GM12875 (cell line): ENCODE measurements at regions not wholly inside any gene's neighbourhood (a gene's known extent, or its start where the extent isn't known, plus 50 kb on each side); places are given as distances from the start of the nearest gene placed in this dataset.

ENCODE experiments used
- H3K4me3 ChIP-seq: one replicate; pipeline ENCODE4 v1.5.1; 2011; ENCODE audit warnings: low read depth, low read length, control low read depth
- CTCF ChIP-seq: IDR thresholded peaks from 2 replicates; pipeline ENCODE4 v1.5.1; 2011; ENCODE audit warnings: low read depth, mild to moderate bottlenecking, control low read depth, inconsistent platforms, low read length, moderate library complexity, borderline replicate concordance; ENCODE audit not compliant: insufficient read depth

DNA sequence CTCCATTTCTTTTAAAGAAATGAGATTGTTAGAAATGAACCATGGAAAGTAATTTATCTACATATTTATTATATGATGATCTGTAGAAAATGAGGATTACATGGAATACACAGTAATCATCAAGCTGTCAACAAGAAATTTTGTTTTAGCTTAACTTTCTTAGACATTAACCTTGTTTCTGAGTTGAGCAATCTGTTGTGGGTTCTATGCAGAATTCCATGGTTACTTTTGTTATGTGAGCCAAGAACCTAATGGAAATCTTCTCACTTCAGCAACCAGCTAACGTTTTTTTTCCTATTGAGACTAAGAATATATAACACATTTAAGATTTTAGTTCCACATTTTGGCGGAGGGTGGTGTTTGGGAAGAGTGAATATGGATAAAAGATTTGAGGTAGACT lies 136.1 kb upstream of the SLC4A4 start:
- no peak for TF ChIP-seq CTCF
- H3K4me3 ChIP-seq: no peak overlapping the region

GRCh38 chr4:71204056-71204455 lies 134.8 kb upstream of the SLC4A4 start:
- no peak for TF ChIP-seq CTCF

DNA sequence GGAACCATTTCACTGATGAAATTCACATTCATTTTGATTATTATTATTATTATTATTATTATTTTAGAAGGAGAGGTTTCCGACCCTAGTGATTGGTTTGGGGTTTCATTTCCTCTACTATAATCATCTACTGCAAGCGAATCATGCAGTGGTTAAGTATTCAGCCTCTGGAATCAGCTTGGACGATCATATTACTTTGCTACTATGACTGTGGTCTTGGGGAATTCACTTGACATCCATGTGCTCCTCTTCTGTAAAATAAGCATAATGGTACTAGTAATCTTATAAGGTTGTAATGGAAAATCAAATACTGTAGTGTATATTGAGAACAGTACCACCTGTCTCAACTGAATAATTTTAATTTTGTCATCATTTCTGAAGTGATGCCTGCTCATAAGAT lies 132.1 kb upstream of the SLC4A4 start:
- no peak overlapping the region for H3K4me3 ChIP-seq
- TF ChIP-seq CTCF: no peak

More at GRCh38 chr4:71204056-71204455, 134.8 kb upstream of the SLC4A4 start:
- H3K4me3 ChIP-seq: no peak overlapping the region

DNA sequence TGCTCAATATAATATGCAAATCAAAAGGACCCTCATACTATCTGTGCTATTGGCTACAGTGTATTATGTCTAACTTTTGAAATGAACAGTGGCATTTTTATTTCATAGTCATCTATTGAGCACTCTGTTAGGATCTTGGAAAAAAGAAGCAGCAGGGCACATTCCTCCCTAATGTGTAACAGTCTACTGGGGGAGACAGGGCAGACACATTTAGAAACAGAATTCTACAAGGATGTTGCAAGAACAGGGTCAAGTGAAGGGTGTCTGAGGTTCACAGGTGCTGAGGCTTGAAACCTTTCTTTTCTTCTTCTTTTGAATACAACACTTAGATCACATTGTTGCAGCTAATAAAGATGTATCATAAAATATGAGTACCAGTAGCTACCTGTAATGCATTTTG lies 129.7 kb upstream of the SLC4A4 start:
- H3K4me3 ChIP-seq: no peak overlapping the region
- no peak for TF ChIP-seq CTCF

DNA sequence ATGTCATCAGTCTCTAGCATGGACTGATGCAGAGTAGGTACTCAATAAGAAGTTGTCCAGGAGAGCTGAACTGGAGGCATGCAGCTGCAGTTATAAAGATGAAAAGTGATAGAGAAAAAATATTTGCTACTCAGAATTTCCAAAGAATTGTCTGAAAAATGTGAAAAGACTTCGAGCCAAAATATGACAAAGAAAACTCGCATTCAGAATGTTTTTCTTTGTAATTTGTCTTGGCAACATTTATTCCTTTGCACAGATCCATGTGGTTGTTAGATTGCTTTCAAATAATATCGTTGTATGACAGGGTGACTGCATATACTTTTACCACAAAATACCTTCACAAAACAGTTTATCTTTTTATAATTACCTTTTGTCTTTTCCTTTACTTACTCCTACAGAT lies 128.0 kb upstream of the SLC4A4 start:
- no peak for TF ChIP-seq CTCF

GRCh38 chr4:71211748-71212147 lies 127.1 kb upstream of the SLC4A4 start:
- no peak for TF ChIP-seq CTCF

More for the DNA sequence above, 128.0 kb upstream of the SLC4A4 start:
- H3K4me3 ChIP-seq: no peak overlapping the region

DNA sequence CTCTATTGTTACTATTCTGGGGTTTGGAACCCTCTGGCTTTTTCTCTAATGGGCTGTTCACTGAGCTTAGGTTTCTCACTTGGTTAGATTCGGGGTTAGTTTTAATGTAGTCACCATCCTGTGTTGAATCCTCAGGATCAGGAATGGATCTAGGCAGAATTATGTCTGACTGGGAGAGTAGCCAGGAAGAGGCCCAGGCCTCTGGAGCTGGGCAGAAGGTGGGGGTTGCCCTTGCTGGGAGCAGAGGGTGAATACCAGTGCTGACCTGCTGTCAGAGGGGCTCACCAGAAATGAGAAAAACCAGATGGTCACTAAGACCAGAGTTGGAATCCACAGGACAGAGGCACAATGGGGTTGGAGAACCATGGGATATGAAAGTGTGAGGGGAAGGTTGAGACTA lies 126.6 kb upstream of the SLC4A4 start:
- TF ChIP-seq CTCF: no peak
- H3K4me3 ChIP-seq: no peak overlapping the region

More at GRCh38 chr4:71211748-71212147, 127.1 kb upstream of the SLC4A4 start:
- no peak overlapping the region for H3K4me3 ChIP-seq
